Transverse colon (tissue), 4 donors: ENCODE measurements at regions not wholly inside any gene's neighbourhood (a gene's known extent, or its start where the extent isn't known, plus 50 kb on each side); places are given as distances from the start of the nearest gene placed in this dataset.
"Not testable (repeated sequence)": the region's sequence is repeated elsewhere in the genome, so short reads cannot be mapped to it uniquely, and the experiment has no call there.

ENCODE experiments used
- CTCF ChIP-seq, 5 experiments: fragments of 200-600 bp in 3 of 5; fragments of 450-650 bp in 2 of 5; sonication (generic) in 3 of 5; IDR thresholded peaks; 1 replicate in 2 of 5; 2 replicates in 3 of 5; pipeline ENCODE4 v1.5.1; 2016 to 2017; ENCODE audit warnings: antibody characterized with exemption in 5 of 5, inconsistent platforms in 3 of 5, mild to moderate bottlenecking in 2 of 5, moderate library complexity in 1 of 5
- POLR2A ChIP-seq: fragments of 450-650 bp; IDR thresholded peaks from one replicate; pipeline ENCODE4 v1.6.1; 2016; ENCODE audit warnings: antibody characterized with exemption, mild to moderate bottlenecking, moderate library complexity
- POLR2AphosphoS5 ChIP-seq, 3 donors: sonication (generic); formaldehyde crosslinking; IDR thresholded peaks; one replicate each; pipeline ENCODE4 v1.6.1; 2016; ENCODE audit warnings: antibody characterized with exemption in 3 of 3

- not testable (repeated sequence) for TF ChIP-seq CTCF (IDR thresholded peaks at IDR 0.05); POLR2AphosphoS5 (IDR thresholded peaks at IDR 0.05); POLR2A
Observed at GRCh38 chrX:131885042-131885441, 138.1 kb upstream of the STK26 start.
